ENCODE measurements at regions not wholly inside any gene's neighbourhood (a gene's known extent, or its start where the extent isn't known, plus 50 kb on each side); places are given as distances from the start of the nearest gene placed in this dataset.

DNA sequence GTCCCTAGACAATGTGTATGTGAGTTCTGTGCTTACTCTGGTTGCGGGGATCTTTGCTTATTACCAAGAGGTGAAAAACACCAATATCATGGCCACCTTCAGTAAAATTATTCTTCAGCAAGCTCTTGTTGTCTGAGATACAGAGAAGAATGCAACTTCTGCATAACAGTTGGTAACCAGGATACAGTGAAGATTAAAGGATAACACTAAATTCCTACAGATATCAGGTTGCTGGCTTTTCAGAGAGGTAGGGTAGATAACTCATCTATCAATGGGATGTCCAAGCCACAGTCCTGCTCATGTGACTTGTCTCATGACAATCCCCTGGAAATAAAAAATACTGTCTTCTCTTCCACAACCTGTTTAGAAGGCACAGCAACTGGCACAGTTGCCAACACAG is 308.5 kb downstream of the TNS1 start:
- Histone ChIP-seq H3K36me3 (no peaks in the 10 kb centered on the region), H3K27ac (no peak overlapping the region), H3K27me3 (no peaks in the 10 kb centered on the region), H3K4me1 (peaks cover 0 to 8% (median 0%) of the 10 kb centered on the region in 4 donors), H3K4me3 (no peak overlapping the region), H3K9me3 (no peaks in the 10 kb centered on the region)
- TF ChIP-seq POLR2A (IDR thresholded peaks at IDR 0.05): no peak
- TF ChIP-seq, protein P1, sequence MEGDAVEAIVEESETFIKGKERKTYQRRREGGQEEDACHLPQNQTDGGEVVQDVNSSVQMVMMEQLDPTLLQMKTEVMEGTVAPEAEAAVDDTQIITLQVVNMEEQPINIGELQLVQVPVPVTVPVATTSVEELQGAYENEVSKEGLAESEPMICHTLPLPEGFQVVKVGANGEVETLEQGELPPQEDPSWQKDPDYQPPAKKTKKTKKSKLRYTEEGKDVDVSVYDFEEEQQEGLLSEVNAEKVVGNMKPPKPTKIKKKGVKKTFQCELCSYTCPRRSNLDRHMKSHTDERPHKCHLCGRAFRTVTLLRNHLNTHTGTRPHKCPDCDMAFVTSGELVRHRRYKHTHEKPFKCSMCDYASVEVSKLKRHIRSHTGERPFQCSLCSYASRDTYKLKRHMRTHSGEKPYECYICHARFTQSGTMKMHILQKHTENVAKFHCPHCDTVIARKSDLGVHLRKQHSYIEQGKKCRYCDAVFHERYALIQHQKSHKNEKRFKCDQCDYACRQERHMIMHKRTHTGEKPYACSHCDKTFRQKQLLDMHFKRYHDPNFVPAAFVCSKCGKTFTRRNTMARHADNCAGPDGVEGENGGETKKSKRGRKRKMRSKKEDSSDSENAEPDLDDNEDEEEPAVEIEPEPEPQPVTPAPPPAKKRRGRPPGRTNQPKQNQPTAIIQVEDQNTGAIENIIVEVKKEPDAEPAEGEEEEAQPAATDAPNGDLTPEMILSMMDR (IDR thresholded peaks at IDR 0.05): no peak
- WGBS (ENCODE audit: insufficient coverage, low coverage, low lambda C conversion rate, missing lambda C conversion rate): 83% methylated on average over 1 of the region's 1 CpG
- intact Hi-C loops (cut with DNase I): no loop called here
- ATAC-seq: no peak
- no peak for DNase-seq

DNA sequence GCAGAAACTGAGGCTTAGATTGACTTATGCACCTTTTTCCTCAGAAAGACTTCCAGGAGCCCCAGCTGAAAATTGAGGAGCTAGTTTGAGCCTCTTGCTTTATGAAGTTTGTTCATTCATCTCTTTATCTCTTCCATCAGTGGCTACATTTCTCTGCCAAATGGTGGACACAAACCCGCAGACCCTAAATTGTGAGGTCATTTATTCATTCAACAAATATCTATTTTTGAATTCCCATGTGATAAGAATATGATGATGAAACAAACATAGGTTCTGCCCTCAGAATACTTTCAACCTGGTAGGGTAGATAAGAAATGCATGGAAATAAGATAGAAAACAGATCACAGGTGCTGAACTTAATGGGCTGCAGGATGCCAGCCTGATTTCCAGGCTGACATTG is 309.4 kb downstream of the TNS1 start:
- ATAC-seq (no peak), DNase-seq (no peak)
- intact Hi-C loops (cut with DNase I): no loop called here
- H3K4me3 ChIP-seq: no peak overlapping the region
- 89% methylated on average over 1 of the region's 1 CpG for WGBS (ENCODE audit: insufficient coverage, low coverage, low lambda C conversion rate, missing lambda C conversion rate)
- no peaks in the 10 kb centered on the region for H3K27me3 ChIP-seq
- TF ChIP-seq, protein P1 (IDR thresholded peaks at IDR 0.05): no peak
- TF ChIP-seq POLR2A (IDR thresholded peaks at IDR 0.05): no peak
- no peaks in the 10 kb centered on the region for H3K9me3 ChIP-seq
- H3K27ac ChIP-seq: no peak overlapping the region
- H3K36me3 ChIP-seq: no peaks in the 10 kb centered on the region
- H3K4me1 ChIP-seq: peaks cover 0 to 8% (median 0%) of the 10 kb centered on the region in 4 donors

DNA sequence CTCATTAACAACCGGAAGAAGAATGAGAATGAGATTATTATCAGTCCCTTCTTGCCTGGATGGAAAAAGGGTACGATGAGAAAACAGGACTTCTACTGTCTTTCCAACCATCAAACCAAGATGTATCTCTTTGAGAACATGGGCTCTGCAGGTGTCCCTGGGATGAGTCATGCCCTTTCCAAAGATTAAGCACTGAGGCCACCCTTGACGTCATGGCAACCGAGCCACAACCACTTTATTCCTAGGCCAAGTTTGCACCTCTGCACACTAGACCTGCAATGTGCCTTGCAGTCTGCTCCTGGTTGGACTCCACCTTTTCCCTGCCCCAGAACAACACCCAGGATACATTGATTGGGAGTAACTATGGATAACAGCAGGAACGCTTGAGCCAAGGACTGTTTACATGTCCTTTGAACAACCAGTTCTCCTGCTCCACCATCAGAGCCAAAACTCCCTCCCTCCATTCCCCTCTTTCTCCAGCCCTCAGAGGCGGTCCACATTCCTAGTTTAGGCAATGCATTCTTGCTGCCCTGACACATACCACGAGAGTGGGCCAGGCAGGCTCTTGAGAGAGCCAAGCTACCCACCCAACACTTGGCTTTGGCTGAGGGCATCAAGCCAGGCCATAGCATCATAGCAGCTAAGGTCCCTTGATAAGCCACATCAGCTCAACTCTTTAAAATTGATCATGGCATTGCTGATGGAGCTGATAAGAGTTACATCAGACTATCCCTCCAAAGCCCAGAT is 310.7 kb downstream of the TNS1 start:
- no peak for TF ChIP-seq POLR2A (IDR thresholded peaks at IDR 0.05)
- TF ChIP-seq, protein P1 (IDR thresholded peaks at IDR 0.05): no peak
- intact Hi-C loops (cut with DNase I): no loop called here
- 42% methylated on average over 4 of the region's 7 CpGs for WGBS (ENCODE audit: insufficient coverage, low coverage, low lambda C conversion rate, missing lambda C conversion rate)
- no peaks in the 10 kb centered on the region for H3K27me3 ChIP-seq
- no peaks in the 10 kb centered on the region for H3K9me3 ChIP-seq
- H3K27ac ChIP-seq: peak overlapping the region in 2 of 3 donors; percentile 1 to 29
- no peak overlapping the region for H3K4me3 ChIP-seq
- peaks cover 0 to 8% (median 0%) of the 10 kb centered on the region in 4 donors for H3K4me1 ChIP-seq
- DNase-seq (peak in 2 of 3 donors; percentile 65 to 73), ATAC-seq (peak; percentile 80 to 94 (median 89))
- H3K36me3 ChIP-seq: no peaks in the 10 kb centered on the region

DNA sequence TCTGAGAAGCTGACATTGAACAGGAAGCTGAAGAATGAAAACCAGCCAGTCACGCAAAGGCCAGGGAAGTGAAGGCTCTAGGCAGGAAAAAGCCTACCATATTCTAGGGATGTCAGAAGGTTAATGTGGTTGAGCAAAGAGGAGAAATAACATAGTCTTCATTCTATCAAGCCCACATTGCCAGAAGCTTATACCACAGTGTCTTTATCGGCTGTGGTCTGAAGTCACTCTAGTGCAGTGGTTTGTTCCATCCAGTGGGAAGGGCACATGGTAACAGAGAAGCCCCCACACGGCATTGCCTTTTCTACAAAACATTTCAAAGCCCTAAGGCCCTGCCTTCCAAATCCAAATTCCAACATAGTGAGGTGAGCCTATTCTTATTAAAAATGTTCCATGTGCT is 311.3 kb downstream of the TNS1 start:
- Histone ChIP-seq H3K4me1 (peaks cover 0 to 8% (median 0%) of the 10 kb centered on the region in 4 donors), H3K27me3 (no peaks in the 10 kb centered on the region), H3K36me3 (no peaks in the 10 kb centered on the region), H3K9me3 (no peaks in the 10 kb centered on the region), H3K27ac (peak overlapping the region in 2 of 3 donors; percentile 1 to 24), H3K4me3 (no peak overlapping the region)
- DNase-seq (no peak), ATAC-seq (no peak)
- intact Hi-C loops (cut with DNase I): no loop called here
- TF ChIP-seq, protein P1 (IDR thresholded peaks at IDR 0.05): no peak
- TF ChIP-seq POLR2A (IDR thresholded peaks at IDR 0.05): no peak
- WGBS (ENCODE audit: insufficient coverage, low coverage, low lambda C conversion rate, missing lambda C conversion rate): 89% methylated on average over 3 of the region's 3 CpGs
